NCI-H82 (cell line): ENCODE measurements at regions not wholly inside any gene's neighbourhood (a gene's known extent, or its start where the extent isn't known, plus 50 kb on each side); places are given as distances from the start of the nearest gene placed in this dataset.
A peak's percentile ranks its signal among the peaks of the same experiment; 100 is the strongest.

Experiments used
- DNase-seq: peaks from one replicate; lab custom pipeline; 2025; lab: John Stamatoyannopoulos, UW

DNA sequence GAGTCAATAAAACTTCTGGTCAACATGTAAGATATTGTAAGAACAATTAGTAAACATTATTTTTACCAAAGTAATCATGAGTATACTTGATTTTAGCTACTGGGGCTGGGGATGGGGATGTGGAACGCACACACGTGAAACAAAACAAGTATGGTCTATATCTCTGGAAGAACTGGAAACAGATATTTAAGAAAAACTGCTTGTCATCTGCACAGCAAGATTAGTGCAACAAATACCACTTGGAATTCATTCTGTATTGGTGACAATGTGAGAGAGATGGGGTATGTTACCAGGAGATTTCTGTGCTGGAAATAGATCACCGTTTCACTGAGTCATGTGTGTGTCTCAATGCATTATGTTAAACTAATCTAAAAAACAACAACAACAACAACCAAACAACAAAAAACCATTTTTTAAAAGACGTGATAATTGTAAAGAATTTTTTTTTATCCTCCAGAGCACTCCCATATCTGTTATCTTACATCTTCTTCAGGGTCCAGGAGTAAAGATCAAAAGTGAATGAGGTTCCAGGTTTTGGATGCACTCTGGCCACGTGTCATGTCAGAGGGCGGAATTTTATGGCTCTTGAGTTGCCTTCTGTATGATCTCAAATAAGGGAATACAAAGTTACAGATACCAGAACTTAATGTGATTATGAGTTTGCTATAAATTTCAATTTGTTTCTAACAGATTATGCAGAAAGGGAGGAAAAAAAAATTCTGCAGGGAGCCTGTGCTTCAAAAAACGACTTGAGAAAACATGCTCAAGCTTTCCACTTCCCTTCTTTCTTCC, 153.0 kb downstream of the BBOX1 start:
- DNase-seq = no peak

DNA sequence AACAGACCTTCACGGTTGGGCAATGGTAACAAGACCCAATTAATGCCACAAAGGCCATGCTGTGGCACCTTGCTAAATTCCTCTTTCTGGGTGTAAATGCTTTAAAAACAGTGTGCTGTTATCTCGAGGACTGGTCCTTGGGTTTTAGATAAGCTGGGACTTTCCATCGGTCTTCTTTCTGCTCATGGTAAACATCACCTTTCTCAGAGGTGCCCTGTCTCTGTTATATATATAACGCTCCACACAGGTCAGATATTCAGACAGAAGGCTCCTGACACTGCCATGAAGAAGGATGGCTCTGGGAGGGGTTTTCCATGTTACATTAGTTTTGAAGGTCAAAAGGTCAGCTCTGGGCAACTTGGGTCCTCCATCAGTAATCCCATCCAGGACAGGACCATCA, 151.6 kb downstream of the BBOX1 start:
- no peak for DNase-seq

DNA sequence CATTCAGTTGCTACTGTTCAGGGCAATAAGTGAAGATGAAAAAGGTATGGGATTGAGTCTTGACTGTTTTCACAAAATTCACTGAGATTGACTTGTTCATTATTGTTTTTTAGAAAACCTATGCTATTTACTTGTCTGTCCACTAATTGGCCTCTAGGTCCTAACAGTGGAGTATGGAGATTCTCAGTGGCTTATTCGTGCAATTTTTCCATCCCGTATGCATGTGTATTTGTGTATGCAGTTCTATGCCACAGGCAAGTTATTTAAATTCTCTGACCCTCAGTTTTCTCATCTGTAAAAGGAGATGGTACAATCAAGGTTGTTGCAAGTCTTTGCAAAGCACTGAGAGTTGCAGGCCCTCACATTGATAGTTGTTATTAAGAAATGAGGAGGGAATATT, 151.0 kb downstream of the BBOX1 start:
- DNase-seq = no peak

DNA sequence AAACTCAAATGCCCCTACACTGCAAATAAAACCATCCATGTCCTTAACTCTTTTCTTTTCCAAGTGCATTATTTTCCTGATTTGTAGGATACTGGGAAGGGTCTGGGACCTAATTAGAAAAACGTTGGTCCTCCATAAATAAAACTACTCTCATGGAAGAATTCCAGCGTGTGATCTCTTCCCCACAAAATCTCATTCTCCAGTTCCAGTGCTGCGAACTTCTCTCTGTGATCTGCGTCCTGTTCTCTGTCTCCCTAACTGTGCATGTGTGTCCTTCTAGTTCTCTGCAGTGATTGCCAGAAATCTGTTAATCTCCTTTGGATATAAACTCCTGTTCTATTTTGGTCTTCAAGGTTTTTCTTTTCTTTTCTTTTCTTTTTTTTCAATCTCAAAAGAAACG, 148.1 kb downstream of the BBOX1 start:
- DNase-seq = no peak

DNA sequence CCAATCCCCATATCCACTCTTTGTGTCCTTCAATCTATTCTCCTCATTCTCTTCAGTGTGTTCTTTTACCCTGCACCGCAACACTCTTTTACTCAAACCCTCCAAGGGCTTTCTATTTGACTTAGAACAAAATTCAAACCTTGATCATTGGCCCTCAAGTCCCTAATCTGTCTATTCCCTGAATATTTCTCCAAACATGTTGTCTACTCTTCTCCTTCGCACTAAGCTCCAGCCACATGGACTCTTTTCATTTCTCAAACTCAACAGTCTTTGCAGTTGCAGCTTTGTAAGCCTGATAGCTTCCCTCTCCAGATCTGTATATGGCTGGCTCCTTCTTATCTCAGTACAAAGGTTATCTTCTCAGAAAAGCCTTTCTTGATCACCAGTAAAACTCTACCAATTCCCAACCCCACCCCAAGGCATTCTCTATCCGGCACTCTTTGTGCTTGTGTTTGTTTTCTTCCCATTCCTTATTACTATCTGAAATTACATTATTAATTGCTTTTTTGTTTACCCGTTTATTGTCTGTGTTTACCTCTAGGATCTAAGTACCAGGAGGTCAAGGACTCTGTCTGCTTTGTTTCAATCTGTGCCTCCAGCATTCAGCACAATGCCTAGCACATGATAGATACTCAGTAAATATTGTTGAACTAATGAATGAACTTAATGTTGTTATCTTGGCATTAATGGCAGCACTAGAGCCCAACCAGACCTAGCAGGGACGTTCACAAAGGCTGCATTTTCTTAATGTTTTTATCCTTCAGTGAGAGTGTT, 147.4 kb downstream of the BBOX1 start:
- no peak for DNase-seq

DNA sequence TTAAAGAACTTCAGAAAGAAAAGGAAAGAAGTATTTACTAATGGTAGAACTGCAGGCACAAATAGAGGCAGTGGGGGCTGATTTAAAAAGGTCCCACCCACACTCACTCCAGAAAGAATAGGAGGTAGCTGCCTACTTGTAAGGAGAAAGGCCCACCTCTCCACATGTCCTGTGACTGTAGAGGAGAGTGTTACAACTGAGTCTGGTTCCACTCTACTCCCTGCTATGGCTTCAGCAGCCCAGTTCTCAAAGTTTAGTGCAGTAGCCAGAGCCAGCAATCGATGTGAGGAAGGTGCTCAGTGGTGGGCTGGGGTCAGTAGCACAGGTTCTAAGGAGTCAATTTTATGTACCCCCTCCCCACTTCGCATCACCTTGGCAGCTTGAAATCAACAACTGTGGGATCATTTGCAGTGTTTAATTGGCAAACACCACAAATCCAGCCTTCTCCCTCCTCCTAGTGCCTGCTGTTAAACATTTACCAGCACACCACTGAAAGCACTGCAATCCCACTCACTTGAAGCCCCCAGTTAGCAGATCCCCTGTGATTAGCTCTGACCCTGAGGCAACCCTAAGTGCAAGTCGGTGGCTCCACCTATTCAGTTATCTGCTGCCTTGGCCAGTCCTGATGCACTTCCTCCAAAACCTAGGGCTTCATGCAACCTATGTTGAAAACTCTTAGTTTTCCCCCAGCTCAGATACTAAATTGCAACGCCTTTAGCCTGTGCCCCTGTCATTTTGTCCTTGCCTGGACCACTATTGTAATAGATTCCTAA, 146.6 kb downstream of the BBOX1 start:
- no peak for DNase-seq

DNA sequence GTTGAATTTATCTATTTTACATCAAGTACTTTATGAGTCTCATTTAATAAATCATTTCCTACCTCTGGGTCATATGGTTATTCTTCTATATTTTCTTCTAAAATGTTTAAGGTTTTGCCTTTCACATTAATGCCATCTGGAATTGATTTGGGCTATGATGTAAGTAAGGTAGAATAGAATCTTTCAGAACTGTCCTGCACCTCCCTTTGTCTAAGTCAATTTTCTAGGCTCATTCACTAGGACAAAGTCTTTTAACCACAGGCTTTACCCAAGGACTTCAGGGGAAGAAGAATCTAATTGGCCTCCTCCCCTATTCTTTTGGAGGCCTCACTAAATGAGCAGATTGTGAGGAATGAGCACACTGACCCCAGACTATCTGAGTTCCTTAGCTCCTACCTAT, 146.0 kb downstream of the BBOX1 start:
- DNase-seq = no peak

DNA sequence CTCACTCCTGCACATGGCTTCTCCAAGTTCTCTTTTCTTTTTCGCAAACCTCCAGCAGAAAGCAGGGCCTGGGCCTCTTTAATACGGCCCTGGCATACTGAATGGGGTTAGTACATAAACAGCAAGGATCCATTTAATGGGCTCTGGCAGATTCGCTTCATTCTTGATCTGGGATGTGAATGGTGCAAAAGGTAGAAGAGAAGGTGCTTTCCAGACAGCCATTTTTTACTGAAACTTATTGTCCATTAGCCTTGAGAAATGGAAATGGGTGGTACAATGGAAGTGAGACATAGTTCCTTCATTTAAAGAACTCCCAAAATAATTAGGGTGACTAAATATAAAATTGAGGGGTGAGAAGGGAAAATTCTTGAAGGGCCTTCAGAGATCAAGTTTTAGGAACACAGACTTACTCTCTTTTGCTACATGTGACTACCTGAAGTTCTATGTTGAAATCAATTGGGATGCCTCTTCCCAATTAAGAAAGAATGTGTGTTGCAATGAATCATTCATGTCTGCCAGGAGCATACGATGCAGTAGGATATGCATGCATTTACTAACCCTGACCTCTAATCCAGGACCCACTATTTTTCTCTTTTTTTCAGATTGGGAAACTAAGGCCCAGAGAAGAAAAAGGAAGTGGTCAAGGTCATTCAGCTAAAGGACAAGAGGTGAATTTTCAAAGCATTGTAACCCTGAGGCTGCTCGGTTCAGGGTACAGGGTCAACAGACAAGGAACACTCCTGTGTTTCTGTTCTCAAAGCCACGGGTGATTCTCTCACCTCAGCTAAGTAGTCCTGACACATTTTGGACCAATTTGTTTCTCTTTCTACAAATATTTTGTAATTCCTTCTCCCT, 144.1 kb downstream of the BBOX1 start:
- no peak for DNase-seq

DNA sequence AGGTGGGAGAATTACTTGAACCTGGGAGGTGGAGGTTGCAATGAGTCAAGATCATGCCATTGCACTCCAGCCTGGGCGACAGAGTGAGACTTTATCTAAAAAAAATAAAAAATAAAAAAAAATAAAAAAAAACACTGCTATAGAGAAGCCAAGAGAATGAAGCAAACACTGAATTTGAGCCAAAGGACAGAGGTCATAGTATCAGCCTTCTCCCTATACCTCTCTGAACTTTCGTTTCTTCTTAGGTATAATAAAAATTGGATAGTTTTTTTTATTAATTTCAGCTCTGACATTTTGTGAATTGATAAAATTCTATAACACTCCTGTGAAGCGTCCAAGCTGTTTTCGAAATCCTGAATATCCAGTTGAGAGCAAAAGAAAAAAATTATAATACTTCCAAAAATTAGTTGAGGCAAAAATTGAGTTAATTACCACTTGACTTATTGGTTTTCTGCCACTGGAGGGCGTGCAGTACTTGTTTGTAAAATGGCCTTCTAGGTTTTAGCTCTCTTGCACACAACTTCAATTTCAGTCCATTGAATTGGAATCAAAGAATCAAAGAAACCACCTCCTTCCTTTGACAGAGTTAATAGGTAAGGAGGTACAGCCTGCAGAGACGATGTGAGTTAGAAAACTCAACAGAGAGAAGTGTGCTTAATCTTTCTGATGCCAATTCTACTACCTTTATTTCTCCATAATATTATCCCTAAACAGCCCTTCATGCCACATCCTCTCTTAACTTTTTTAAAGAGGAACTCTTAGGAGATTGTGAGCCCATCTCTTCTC, 143.2 kb downstream of the BBOX1 start:
- DNase-seq = peak; percentile 74

DNA sequence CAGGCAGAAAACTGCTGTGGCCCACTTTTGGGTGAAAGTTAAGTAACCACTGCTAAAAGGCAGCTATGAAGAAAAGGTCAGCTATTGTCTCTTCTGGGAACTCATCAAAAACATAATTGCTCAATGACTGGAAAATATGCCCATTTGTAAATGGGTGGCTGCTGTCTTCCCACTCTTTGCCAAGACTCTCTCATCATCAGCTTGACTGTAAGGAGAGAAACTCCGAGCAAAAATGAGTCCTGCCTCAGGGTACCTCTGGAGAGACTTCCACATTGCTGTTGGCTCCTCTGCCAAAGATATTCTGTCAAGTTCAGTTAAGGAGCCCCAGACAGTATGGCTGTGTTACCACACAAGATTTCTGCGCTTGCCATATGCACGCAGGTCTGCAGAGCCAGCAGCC, 138.7 kb downstream of the BBOX1 start:
- no peak for DNase-seq

DNA sequence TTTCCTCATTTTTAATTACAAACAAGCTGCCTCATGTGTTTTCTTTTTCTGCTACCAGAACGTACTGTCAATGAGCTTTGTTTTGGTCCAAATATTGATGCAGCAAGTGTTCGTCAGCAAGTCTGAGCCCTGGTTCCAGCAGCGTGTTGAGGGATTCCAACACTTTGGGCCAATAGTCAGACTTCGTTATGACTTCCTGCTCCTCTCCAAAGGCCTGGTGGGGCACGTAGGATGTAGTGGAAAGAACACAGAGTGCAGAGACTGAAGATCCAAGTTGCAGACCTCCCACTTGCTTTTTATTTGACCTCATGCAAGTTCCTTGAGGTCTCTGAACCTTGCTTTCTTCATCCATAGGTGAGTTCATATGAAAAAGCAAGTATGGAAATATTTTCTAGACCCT, 138.2 kb downstream of the BBOX1 start:
- DNase-seq = no peak
